ENCODE measurements at regions not wholly inside any gene's neighbourhood (a gene's known extent, or its start where the extent isn't known, plus 50 kb on each side); places are given as distances from the start of the nearest gene placed in this dataset.

GRCh38 chr11:134646561-134646960 is 234.5 kb upstream of the B3GAT1 start:
- in situ Hi-C loops (cut with MboI; ENCODE audit: low pct_unique_long_range_greater_than_20kb, low sequenced_read_pairs, unreplicated experiment) = no loop called here
- no peak for TF ChIP-seq CTCF (IDR thresholded peaks at IDR 0.05; ENCODE audit: extremely low read depth, insufficient read depth, missing control alignments)
- no peak for DNase-seq (ENCODE audit: low spot score)

- TF ChIP-seq CTCF (IDR thresholded peaks at IDR 0.05; ENCODE audit: extremely low read depth, insufficient read depth, missing control alignments) = no peak
- in situ Hi-C loops (cut with MboI; ENCODE audit: low pct_unique_long_range_greater_than_20kb, low sequenced_read_pairs, unreplicated experiment) = no loop called here
- no peak for DNase-seq (ENCODE audit: low spot score)
Measured at GRCh38 chr11:134645576-134645975, 233.5 kb upstream of the B3GAT1 start.

GRCh38 chr11:134644476-134645456 is 232.7 kb upstream of the B3GAT1 start:
- TF ChIP-seq CTCF (IDR thresholded peaks at IDR 0.05; ENCODE audit: extremely low read depth, insufficient read depth, missing control alignments) = no peak
- DNase-seq (ENCODE audit: low spot score) = no peak
- in situ Hi-C loops (cut with MboI; ENCODE audit: low pct_unique_long_range_greater_than_20kb, low sequenced_read_pairs, unreplicated experiment) = no loop called here

GRCh38 chr11:134643115-134644012 is 231.3 kb upstream of the B3GAT1 start:
- no peak for TF ChIP-seq CTCF (IDR thresholded peaks at IDR 0.05; ENCODE audit: extremely low read depth, insufficient read depth, missing control alignments)
- DNase-seq (ENCODE audit: low spot score) = no peak
- in situ Hi-C loops (cut with MboI; ENCODE audit: low pct_unique_long_range_greater_than_20kb, low sequenced_read_pairs, unreplicated experiment) = no loop called here

GRCh38 chr11:134642206-134642605 is 230.2 kb upstream of the B3GAT1 start:
- DNase-seq (ENCODE audit: low spot score) = no peak
- no peak for TF ChIP-seq CTCF (IDR thresholded peaks at IDR 0.05; ENCODE audit: extremely low read depth, insufficient read depth, missing control alignments)
- in situ Hi-C loops (cut with MboI; ENCODE audit: low pct_unique_long_range_greater_than_20kb, low sequenced_read_pairs, unreplicated experiment) = no loop called here
